HFFc6 (cell line): ENCODE measurements at regions not wholly inside any gene's neighbourhood (a gene's known extent, or its start where the extent isn't known, plus 50 kb on each side); places are given as distances from the start of the nearest gene placed in this dataset.

Experiments
- DNase-seq: peaks from one replicate; pipeline ENCODE4 v3.0.0-alpha.2; 2018
- H3K27ac Mint-ChIP-seq: 2 replicates; pipeline ENCODE4 v1.8.0; 2020; ENCODE audit warnings: mild to moderate bottlenecking, mixed read lengths
- H3K27me3 Mint-ChIP-seq: 2 replicates; pipeline ENCODE4 v1.8.0; 2021; ENCODE audit warnings: mild to moderate bottlenecking, moderate library complexity, mixed read lengths; ENCODE audit not compliant: insufficient read depth
- H3K36me3 Mint-ChIP-seq: 2 replicates; pipeline ENCODE4 v1.8.0; 2021; ENCODE audit warnings: low read depth, mixed read lengths
- H3K4me1 Mint-ChIP-seq: 2 replicates; pipeline ENCODE4 v1.8.0; 2020; ENCODE audit warnings: low read depth, mixed read lengths
- H3K4me3 Mint-ChIP-seq: 2 replicates; pipeline ENCODE4 v1.8.0; 2020; ENCODE audit warnings: mild to moderate bottlenecking, moderate library complexity, mixed read lengths
- H3K9me3 Mint-ChIP-seq: 2 replicates; pipeline ENCODE4 v1.8.0; 2020; ENCODE audit warnings: mild to moderate bottlenecking, mixed read lengths
- TF ChIP-seq, protein P1 (sequence below): fragments of 200-600 bp; sonication (generic); IDR thresholded peaks from 2 replicates; pipeline ENCODE4 v1.5.0; 2021; ENCODE audit warnings: antibody characterized with exemption, mild to moderate bottlenecking

DNA sequence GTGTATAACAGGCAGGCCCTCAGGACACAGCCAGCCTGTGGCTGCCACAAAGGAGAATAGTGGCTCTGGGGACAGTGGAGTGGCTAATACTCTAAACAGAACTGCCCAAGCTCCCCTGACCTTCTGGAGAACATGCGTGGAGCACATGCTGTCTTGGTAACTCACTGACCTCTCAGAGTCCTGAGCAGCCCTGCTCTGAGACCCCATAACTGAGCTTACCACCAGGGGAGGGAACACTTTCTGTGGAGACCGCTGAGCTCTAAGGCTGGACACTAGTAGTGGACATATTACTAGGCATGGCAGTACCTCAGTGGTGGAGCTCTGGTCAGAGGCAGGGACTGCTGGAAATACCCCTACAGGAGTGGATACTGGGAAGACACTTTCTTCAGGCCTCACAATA lies 60.2 kb upstream of the SPTLC1 start:
- Mint-ChIP-seq H3K9me3 (peaks cover 18% of the 10 kb centered on the region), H3K36me3 (peaks cover 12% of the 10 kb centered on the region)

DNA sequence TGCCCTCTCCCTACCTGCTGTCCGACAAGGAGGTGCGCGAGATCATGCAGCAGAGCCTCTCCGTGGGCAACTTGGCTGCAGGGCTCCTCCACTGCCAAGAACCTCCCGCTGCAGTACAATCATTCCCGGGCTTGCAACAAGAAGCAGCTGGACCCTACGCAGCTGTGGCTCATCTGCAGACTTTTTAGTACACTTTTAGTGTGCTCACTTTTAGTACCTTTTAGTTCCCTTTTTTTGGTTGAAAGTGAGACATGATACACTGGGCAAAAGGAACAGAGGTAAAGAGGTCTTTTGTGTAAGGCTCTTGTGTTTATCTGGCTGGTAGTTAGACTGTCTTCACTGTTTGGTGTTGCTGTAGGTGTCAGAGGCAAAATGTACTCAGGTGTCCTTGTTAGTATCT lies 58.1 kb upstream of the SPTLC1 start:
- H3K9me3 Mint-ChIP-seq = peaks cover 18% of the 10 kb centered on the region
- TF ChIP-seq, protein P1, sequence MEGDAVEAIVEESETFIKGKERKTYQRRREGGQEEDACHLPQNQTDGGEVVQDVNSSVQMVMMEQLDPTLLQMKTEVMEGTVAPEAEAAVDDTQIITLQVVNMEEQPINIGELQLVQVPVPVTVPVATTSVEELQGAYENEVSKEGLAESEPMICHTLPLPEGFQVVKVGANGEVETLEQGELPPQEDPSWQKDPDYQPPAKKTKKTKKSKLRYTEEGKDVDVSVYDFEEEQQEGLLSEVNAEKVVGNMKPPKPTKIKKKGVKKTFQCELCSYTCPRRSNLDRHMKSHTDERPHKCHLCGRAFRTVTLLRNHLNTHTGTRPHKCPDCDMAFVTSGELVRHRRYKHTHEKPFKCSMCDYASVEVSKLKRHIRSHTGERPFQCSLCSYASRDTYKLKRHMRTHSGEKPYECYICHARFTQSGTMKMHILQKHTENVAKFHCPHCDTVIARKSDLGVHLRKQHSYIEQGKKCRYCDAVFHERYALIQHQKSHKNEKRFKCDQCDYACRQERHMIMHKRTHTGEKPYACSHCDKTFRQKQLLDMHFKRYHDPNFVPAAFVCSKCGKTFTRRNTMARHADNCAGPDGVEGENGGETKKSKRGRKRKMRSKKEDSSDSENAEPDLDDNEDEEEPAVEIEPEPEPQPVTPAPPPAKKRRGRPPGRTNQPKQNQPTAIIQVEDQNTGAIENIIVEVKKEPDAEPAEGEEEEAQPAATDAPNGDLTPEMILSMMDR = no peak
- peaks cover 13% of the 10 kb centered on the region for H3K27me3 Mint-ChIP-seq
- no peak for DNase-seq
- H3K27ac Mint-ChIP-seq = no peak overlapping the region
- H3K4me3 Mint-ChIP-seq = no peak overlapping the region
- peaks cover 12% of the 10 kb centered on the region for H3K36me3 Mint-ChIP-seq
- no peaks in the 10 kb centered on the region for H3K4me1 Mint-ChIP-seq

More for the DNA sequence above, 60.2 kb upstream of the SPTLC1 start:
- TF ChIP-seq, protein P1 = no peak
- peaks cover 11% of the 10 kb centered on the region for H3K4me1 Mint-ChIP-seq
- peaks cover 13% of the 10 kb centered on the region for H3K27me3 Mint-ChIP-seq
- no peak overlapping the region for H3K27ac Mint-ChIP-seq
- no peak for DNase-seq
- no peak overlapping the region for H3K4me3 Mint-ChIP-seq

DNA sequence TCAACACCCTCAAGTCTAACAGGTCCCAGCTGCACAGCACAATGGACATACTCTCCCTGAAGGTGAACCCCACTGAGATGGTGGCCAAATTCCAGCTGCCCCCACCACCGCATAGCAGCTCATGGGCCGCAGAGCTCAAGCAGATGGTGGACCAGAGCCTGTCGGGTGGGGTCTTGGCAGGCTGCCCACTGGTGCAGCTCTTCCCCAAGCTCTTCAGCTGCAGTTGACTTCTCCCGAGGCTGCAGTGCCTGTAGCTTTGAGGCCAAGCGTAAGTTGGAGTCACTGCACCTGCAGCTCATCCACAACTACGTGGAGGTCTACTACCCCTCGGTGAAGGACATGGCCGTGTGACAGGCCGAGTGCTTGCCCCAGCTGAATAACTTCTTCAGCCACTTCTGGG lies 56.6 kb upstream of the SPTLC1 start:
- Mint-ChIP-seq H3K27me3 (peaks cover 13% of the 10 kb centered on the region), H3K4me1 (no peaks in the 10 kb centered on the region), H3K36me3 (peaks cover 12% of the 10 kb centered on the region), H3K4me3 (no peak overlapping the region), H3K27ac (no peak overlapping the region), H3K9me3 (peaks cover 18% of the 10 kb centered on the region)
- DNase-seq = no peak
- TF ChIP-seq, protein P1 = no peak

DNA sequence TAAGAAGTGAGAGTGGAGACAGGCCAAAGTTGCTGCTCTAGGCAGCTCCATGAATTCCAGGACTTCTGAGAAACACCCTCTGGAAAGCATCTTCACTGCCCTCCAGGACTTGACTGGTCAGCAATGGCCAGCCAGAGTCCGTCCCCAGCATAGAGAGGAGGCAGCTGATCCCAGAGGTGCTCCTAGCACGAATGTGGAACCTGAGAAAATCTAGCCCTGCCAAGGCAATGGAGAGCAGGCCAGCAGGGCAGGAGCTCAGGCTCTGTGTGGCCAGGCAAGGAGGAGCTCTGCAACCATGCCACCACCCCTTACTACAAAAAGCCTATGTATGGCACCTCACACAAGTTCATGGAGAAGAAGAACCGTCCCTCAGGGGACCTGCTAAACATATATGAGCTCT lies 56.1 kb upstream of the SPTLC1 start:
- Mint-ChIP-seq H3K27ac (no peak overlapping the region), H3K4me1 (no peaks in the 10 kb centered on the region), H3K36me3 (peaks cover 12% of the 10 kb centered on the region), H3K9me3 (peaks cover 18% of the 10 kb centered on the region), H3K4me3 (no peak overlapping the region), H3K27me3 (peaks cover 13% of the 10 kb centered on the region)
- no peak for DNase-seq
- TF ChIP-seq, protein P1 = no peak

DNA sequence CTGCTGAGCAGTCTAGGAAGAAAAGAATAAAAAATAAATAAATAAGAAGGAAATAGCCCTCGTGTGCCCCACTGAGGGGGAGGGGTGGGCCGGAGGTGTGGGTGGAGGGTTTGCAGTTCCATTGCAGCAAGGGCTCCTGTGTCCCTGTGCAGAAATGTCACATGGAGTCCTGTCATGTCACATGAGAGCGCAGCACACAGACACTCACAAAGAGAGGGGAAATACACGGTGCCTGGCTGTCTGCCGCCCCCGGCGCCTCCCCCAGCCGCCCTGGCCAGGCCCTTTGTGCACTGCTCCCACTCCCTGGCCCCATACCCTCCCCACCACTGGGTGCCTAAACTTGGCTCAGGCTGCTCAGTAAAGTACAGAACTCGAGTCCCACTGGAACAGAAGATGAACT lies 55.6 kb upstream of the SPTLC1 start:
- no peak overlapping the region for H3K4me3 Mint-ChIP-seq
- H3K4me1 Mint-ChIP-seq = no peaks in the 10 kb centered on the region
- TF ChIP-seq, protein P1 = no peak
- peaks cover 12% of the 10 kb centered on the region for H3K36me3 Mint-ChIP-seq
- H3K27me3 Mint-ChIP-seq = peaks cover 13% of the 10 kb centered on the region
- no peak overlapping the region for H3K27ac Mint-ChIP-seq
- no peak for DNase-seq
- peaks cover 18% of the 10 kb centered on the region for H3K9me3 Mint-ChIP-seq

DNA sequence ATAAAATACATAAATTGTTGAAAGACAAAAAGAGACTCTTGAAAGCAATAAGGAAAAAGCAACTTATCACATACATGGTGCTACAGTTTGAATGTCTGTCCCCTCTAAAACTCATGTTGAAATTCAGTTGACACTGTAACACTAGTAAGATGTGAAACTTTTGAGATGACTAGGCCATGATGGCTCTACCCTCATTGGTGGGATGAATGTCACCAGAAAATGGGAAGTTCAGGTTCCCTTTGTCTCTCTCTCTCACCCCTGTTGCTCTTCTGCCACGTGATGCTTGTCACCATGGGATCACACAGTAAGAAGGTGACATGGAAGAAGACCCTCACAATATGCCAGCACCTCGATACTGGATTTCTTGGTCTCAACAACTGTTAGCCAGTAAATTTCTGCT lies 50.3 kb upstream of the SPTLC1 start:
- DNase-seq = no peak
- peaks cover 2% of the 10 kb centered on the region; the same call in 1 of the 2 replicates for H3K27me3 Mint-ChIP-seq
- H3K4me1 Mint-ChIP-seq = peaks cover 34% of the 10 kb centered on the region
- TF ChIP-seq, protein P1 = no peak
- peaks cover 6% of the 10 kb centered on the region; the same call in 1 of the 2 replicates for H3K36me3 Mint-ChIP-seq
- H3K27ac Mint-ChIP-seq = no peak overlapping the region
- peaks cover 5% of the 10 kb centered on the region; the same call in 1 of the 2 replicates for H3K9me3 Mint-ChIP-seq
- H3K4me3 Mint-ChIP-seq = no peak overlapping the region
